IMR-90 (cell line): ENCODE measurements at regions not wholly inside any gene's neighbourhood (a gene's known extent, or its start where the extent isn't known, plus 50 kb on each side); places are given as distances from the start of the nearest gene placed in this dataset.

Experiments
- BHLHE40 ChIP-seq: fragments of 150-350 bp; IDR thresholded peaks from 2 replicates; pipeline ENCODE4 v1.6.1; 2016; ENCODE audit warnings: mild to moderate bottlenecking, low read depth, low read length
- CEBPB ChIP-seq: IDR thresholded peaks from 2 replicates; pipeline ENCODE4 v1.6.1; 2012; ENCODE audit warnings: low read depth, low read length, improper control_type of control experiment
- CHD1 ChIP-seq: IDR thresholded peaks from 2 replicates; pipeline ENCODE4 v1.6.1; 2012; ENCODE audit warnings: low read depth, low read length, improper control_type of control experiment
- CTCF ChIP-seq: conservative IDR thresholded peaks from 2 replicates; pipeline ENCODE4 v1.5.1; 2012; ENCODE audit warnings: mild to moderate bottlenecking, low read depth, low read length, improper control_type of control experiment
- MAFK ChIP-seq: IDR thresholded peaks from 2 replicates; pipeline ENCODE4 v1.6.1; 2012; ENCODE audit warnings: low read depth, low read length, improper control_type of control experiment
- MXI1 ChIP-seq: IDR thresholded peaks from 2 replicates; pipeline ENCODE4 v1.6.1; 2012; ENCODE audit warnings: low read depth, mild to moderate bottlenecking, low read length, moderate library complexity, borderline replicate concordance
- NFE2L2 ChIP-seq: fragments of 150-350 bp; IDR thresholded peaks from 2 replicates; pipeline ENCODE4 v1.6.1; 2016; ENCODE audit warnings: low read depth, mild to moderate bottlenecking, low read length
- POLR2A ChIP-seq: IDR thresholded peaks from 2 replicates; pipeline ENCODE4 v1.6.1; 2012; ENCODE audit warnings: mild to moderate bottlenecking, low read depth, low read length
- RAD21 ChIP-seq: IDR thresholded peaks from 2 replicates; pipeline ENCODE4 v1.6.1; 2012; ENCODE audit warnings: low read length, improper control_type of control experiment
- RCOR1 ChIP-seq: IDR thresholded peaks from 2 replicates; pipeline ENCODE4 v1.6.1; 2012; ENCODE audit warnings: mild to moderate bottlenecking, low read length, improper control_type of control experiment; ENCODE audit not compliant: insufficient replicate concordance
- SMC3 ChIP-seq: fragments of 150-350 bp; IDR thresholded peaks from 2 replicates; pipeline ENCODE4 v1.6.1; 2016; ENCODE audit warnings: low read depth, mild to moderate bottlenecking, antibody characterized with exemption, low read length, moderate library complexity
- USF2 ChIP-seq: fragments of 150-350 bp; IDR thresholded peaks from 2 replicates; pipeline ENCODE4 v1.6.1; 2017; ENCODE audit warnings: mild to moderate bottlenecking, antibody characterized with exemption, low read length, low read depth

GRCh38 chr6:140201787-140202458 is 827.5 kb upstream of the CITED2 start:
- TF ChIP-seq CTCF (no peak), SMC3 (no peak), POLR2A (no peak), MXI1 (no peak), NFE2L2 (no peak), RCOR1 (no peak), CHD1 (no peak), RAD21 (no peak), BHLHE40 (no peak), USF2 (no peak), MAFK (no peak), CEBPB (no peak)
